ENCODE measurements at regions not wholly inside any gene's neighbourhood (a gene's known extent, or its start where the extent isn't known, plus 50 kb on each side); places are given as distances from the start of the nearest gene placed in this dataset.

- Histone ChIP-seq H3K27me3 (ENCODE audit: insufficient read depth, low read length) (no peaks in the 10 kb centered on the region), H3T11ph (ENCODE audit: low read length) (no peak overlapping the region), H3K4me1 (ENCODE audit: insufficient read depth, low read length) (no peaks in the 10 kb centered on the region), H3K9ac (ENCODE audit: extremely low read depth, insufficient read length, low read length) (no peak overlapping the region), H4K5ac (ENCODE audit: insufficient read length, low read depth, low read length) (no peak overlapping the region), H3K56ac (ENCODE audit: insufficient read length, low read depth, low read length) (no peak overlapping the region), H2BK120ac (ENCODE audit: low read depth, low read length, poor library complexity, severe bottlenecking) (no peak overlapping the region), H3K27ac (ENCODE audit: insufficient read length, low read depth, low read length) (no peak overlapping the region), H3K4ac (ENCODE audit: low read depth, low read length) (no peak overlapping the region), H2AFZ (ENCODE audit: low read length) (no peak overlapping the region), H4K91ac (ENCODE audit: insufficient read length, low read depth, low read length) (no peak overlapping the region), H2BK20ac (ENCODE audit: low read depth, low read length, poor library complexity, severe bottlenecking) (no peak overlapping the region), H2BK12ac (ENCODE audit: insufficient read length, low read depth, low read length) (no peak overlapping the region), H2BK15ac (ENCODE audit: low read depth, low read length) (no peak overlapping the region), H3K4me2 (ENCODE audit: insufficient read depth, insufficient read length, low read length) (no peak overlapping the region), H2AK5ac (ENCODE audit: insufficient read length, low read length) (no peak overlapping the region), H2BK5ac (ENCODE audit: insufficient read length, low read length) (no peak overlapping the region), H3K23me2 (ENCODE audit: insufficient read length, low read depth, low read length, poor library complexity, severe bottlenecking) (no peaks in the 10 kb centered on the region), H3K18ac (ENCODE audit: insufficient read length, low read depth, low read length) (no peak overlapping the region), H4K8ac (replicated peaks; ENCODE audit: insufficient read length, low read depth, low read length) (no peak overlapping the region), H3K79me2 (ENCODE audit: insufficient read depth, low read length) (no peaks in the 10 kb centered on the region), H3K23ac (ENCODE audit: insufficient read length, low read depth, low read length) (no peak overlapping the region), H3K79me1 (ENCODE audit: insufficient read depth, low read depth, low read length, poor library complexity, severe bottlenecking) (no peaks in the 10 kb centered on the region), H3K14ac (ENCODE audit: insufficient read depth, low read length) (no peak overlapping the region), H4K20me1 (ENCODE audit: control insufficient read depth, insufficient read depth, insufficient read length) (no peaks in the 10 kb centered on the region), H3K9me3 (ENCODE audit: control insufficient read depth, low read depth, low read length) (no peaks in the 10 kb centered on the region)
- Mint-ChIP-seq H3K4me3 (no peak overlapping the region), H3K27me3 (ENCODE audit: low read depth) (no peaks in the 10 kb centered on the region), H3K36me3 (ENCODE audit: insufficient read depth in 1 of 3, low read depth in 3 of 3) (peaks cover 0 to 9% (median 8%) of the 10 kb centered on the region in 3 experiments; a peak in 5 of 7 replicates), H3K4me1 (peaks cover 2 to 3% of the 10 kb centered on the region in 2 experiments; a peak in 2 of 4 replicates), H3K9me3 (peaks cover 0 to 8% of the 10 kb centered on the region in 2 experiments; a peak in 3 of 5 replicates), H3K27ac (no peak overlapping the region)
- no peak for TF ChIP-seq CTCF (conservative IDR thresholded peaks at IDR 0.05)
- no peak for DNase-seq
These were observed 287.1 kb upstream of the CDH9 start for GRCh38 chr5:27325513-27325912.

All from H9 (cell line).